ENCODE measurements at regions not wholly inside any gene's neighbourhood (a gene's known extent, or its start where the extent isn't known, plus 50 kb on each side); places are given as distances from the start of the nearest gene placed in this dataset.
A peak's percentile ranks its signal among the peaks of the same experiment; 100 is the strongest.

- Histone ChIP-seq H3K9ac (replicated peaks in 1 of 4; ENCODE audit: extremely low read depth in 1 of 4, low read depth in 3 of 4, low read length in 3 of 4) (no peak overlapping the region; a peak in 2 of 7 replicates), H3K79me1 (ENCODE audit: low read depth, low read length) (no peaks in the 10 kb centered on the region), H3K4me2 (ENCODE audit: insufficient read depth in 1 of 2, low read depth in 2 of 2, low read length in 2 of 2) (peak overlapping the region; percentile 27 to 55; a peak in 3 of 4 replicates), H3K56ac (replicated peaks; ENCODE audit: insufficient read length, low read depth, low read length) (peak overlapping the region; percentile 54), H2BK12ac (ENCODE audit: low read depth, low read length) (peak overlapping the region; percentile 99), H2BK20ac (ENCODE audit: low read length) (peak overlapping the region; percentile 99), H2BK15ac (ENCODE audit: low read length) (peak overlapping the region; percentile 85; the same call in 1 of the 2 replicates), H4K8ac (ENCODE audit: extremely low read depth, insufficient read depth, low read length) (peak overlapping the region; percentile 75; the same call in 1 of the 2 replicates), H4K20me1 (replicated peaks in 1 of 2; ENCODE audit: control insufficient read depth in 1 of 2, insufficient read depth in 2 of 2, low read length in 2 of 2) (no peaks in the 10 kb centered on the region), H4K5ac (ENCODE audit: insufficient read length, low read depth, low read length) (peak overlapping the region; percentile 95), H3K18ac (ENCODE audit: extremely low read depth, low read length) (peak overlapping the region; percentile 100), H3K27ac (ENCODE audit: low read depth, low read length) (peak overlapping the region; percentile 88), H2BK5ac (ENCODE audit: low read depth, low read length) (peak overlapping the region; percentile 99), H4K91ac (replicated peaks; ENCODE audit: insufficient read length, low read length) (peak overlapping the region; percentile 99), H2AFZ (ENCODE audit: low read length) (no peak overlapping the region), H3K9me3 (ENCODE audit: insufficient read depth in 2 of 2, low read depth in 1 of 2, low read length in 1 of 2) (no peaks in the 10 kb centered on the region), H3K23me2 (ENCODE audit: low read depth, low read length) (no peaks in the 10 kb centered on the region), H3K27me3 (replicated peaks in 1 of 4; ENCODE audit: control insufficient read depth in 3 of 4, extremely low read depth in 1 of 4, insufficient read depth in 3 of 4, low read length in 3 of 4) (peaks cover 0 to 2% (median 0%) of the 10 kb centered on the region in 4 experiments; a peak in 1 of 7 replicates), H3K23ac (ENCODE audit: insufficient read length) (no peak overlapping the region), H2AK5ac (ENCODE audit: low read depth, low read length) (peak overlapping the region; percentile 87), H3K36me3 (ENCODE audit: control insufficient read depth in 2 of 4, insufficient read depth in 4 of 4, low read length in 3 of 4) (no peaks in the 10 kb centered on the region), H3K4ac (replicated peaks; ENCODE audit: insufficient read length, low read depth, low read length) (peak overlapping the region; percentile 82), H3K4me1 (replicated peaks in 1 of 4; ENCODE audit: control insufficient read depth in 3 of 4, insufficient read depth in 4 of 4, low read length in 3 of 4) (peaks cover 12 to 28% (median 20%) of the 10 kb centered on the region in 4 experiments), H3K4me3 (ENCODE audit: extremely low read depth in 1 of 4, insufficient read depth in 2 of 4, low read depth in 3 of 4, low read length in 4 of 4) (no peak overlapping the region; a peak in 1 of 8 replicates), H3K14ac (ENCODE audit: insufficient read length) (peak overlapping the region; percentile 0), H3K79me2 (ENCODE audit: control insufficient read depth in 1 of 2, insufficient read depth in 2 of 2, low read length in 2 of 2) (no peaks in the 10 kb centered on the region), H2BK120ac (replicated peaks; ENCODE audit: low read depth, low read length) (peak overlapping the region; percentile 99)
- DNase-seq (ENCODE audit: low read depth in 1 of 2, low spot score in 2 of 2) (no peak), FAIRE-seq (no peak)
- WGBS, 2 experiments (ENCODE audit: extremely low coverage in 1 of 2, insufficient coverage in 1 of 2, insufficient read length in 1 of 2, insufficient replicate concordance in 2 of 2, low coverage in 1 of 2, low lambda C conversion rate in 2 of 2, missing lambda C conversion rate in 1 of 2) = 77% methylated on average over 7 of the region's 7 CpGs; no CpG with 5 or more reads in 1 of the 2 experiments
- ChIA-PET POLR2A (ENCODE audit: partially characterized antibody) (interaction anchor here (1.2 kb wide), 1 partner anchor 11 kb away, joined by 4 read pairs; no protein-coding TSS in a partner anchor), CTCF (ENCODE audit: partially characterized antibody) (interaction anchor here (0.8 to 3.0 kb wide), 2 partner anchors 32 to 36 kb away, joined by 3 to 8 read pairs; no protein-coding TSS in a partner anchor)
- no peak for TF ChIP-seq SRF (IDR thresholded peaks at IDR 0.05; ENCODE audit: low read depth, low read length)
- no peak for TF ChIP-seq RAD21 (IDR thresholded peaks at IDR 0.05 in 1 of 2, conservative IDR thresholded peaks at IDR 0.05 in 1 of 2; ENCODE audit: low read depth in 2 of 2, low read length in 2 of 2)
- TF ChIP-seq CHD1 (IDR thresholded peaks at IDR 0.05; ENCODE audit: low read depth, low read length) = no peak
These were observed 302.1 kb downstream of the MAF start for GRCh38 chr16:79298476-79298875.

Measured in H1 (cell line).